GM18868 (cell line): ENCODE measurements at regions not wholly inside any gene's neighbourhood (a gene's known extent, or its start where the extent isn't known, plus 50 kb on each side); places are given as distances from the start of the nearest gene placed in this dataset.

Experiments used
- ATAC-seq: cut with Tn5 transposase; IDR thresholded peaks from one replicate; pipeline ENCODE4 v1.9.1; 2021; ENCODE audit warnings: mild to moderate bottlenecking, moderate library complexity; ENCODE audit not compliant: unreplicated experiment

DNA sequence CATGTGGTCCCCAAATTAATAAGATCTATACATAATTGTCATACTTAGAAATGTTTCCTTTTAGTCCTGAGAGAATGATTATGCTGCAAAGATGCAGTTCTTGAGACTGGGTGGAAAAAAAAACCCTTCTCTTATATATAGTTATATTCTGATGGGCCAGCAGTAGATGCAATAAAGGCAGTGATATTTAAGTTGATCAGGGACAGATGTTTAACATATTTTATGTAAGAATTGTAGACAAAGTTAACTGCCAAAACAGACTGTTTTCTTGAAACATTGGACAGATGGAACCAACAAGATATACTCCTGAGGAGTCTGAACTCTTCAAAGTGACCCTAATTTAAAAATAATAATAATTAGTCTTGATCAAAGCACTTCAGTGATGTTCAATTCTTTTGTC is 172.0 kb upstream of the LRIG1 start:
- ATAC-seq, result no peak

DNA sequence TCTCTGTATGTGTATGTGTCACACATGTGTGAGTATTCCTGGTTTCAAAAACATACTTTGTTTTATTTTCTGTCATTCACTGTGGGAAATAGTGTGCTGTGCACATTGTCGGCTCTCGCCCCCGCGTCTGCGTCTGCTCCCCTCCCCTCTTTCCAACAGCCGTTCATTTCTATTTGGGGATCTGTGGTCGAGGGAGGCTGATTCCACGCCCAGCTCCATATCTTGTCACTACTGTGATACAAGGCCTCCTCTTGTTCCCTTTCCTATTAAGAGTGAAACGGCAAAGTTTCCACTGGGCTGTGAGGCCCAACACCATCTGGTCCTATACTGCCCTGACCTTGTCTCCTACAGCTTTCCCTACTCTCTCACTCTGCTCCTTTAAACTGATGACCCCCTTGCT is 172.5 kb upstream of the LRIG1 start:
- no peak for ATAC-seq

DNA sequence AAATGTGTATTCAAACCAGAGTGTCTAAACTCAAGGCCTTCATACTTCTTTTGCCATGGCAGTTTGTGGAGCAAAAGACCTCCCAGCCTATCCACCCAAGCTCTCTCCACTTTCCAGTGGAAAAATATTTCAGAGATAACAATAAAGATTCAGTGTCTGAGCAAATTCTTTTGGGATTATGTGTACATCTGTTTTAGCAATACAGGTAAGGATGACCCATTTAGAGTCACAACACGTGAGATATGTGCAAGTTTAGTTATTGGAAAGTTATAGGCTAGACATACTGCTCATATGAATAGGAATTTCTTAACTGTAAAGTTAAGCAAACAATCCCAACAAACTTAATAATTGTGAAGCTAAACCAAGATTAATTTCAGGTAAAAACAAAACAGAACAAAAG is 174.5 kb upstream of the LRIG1 start:
- ATAC-seq, result no peak

DNA sequence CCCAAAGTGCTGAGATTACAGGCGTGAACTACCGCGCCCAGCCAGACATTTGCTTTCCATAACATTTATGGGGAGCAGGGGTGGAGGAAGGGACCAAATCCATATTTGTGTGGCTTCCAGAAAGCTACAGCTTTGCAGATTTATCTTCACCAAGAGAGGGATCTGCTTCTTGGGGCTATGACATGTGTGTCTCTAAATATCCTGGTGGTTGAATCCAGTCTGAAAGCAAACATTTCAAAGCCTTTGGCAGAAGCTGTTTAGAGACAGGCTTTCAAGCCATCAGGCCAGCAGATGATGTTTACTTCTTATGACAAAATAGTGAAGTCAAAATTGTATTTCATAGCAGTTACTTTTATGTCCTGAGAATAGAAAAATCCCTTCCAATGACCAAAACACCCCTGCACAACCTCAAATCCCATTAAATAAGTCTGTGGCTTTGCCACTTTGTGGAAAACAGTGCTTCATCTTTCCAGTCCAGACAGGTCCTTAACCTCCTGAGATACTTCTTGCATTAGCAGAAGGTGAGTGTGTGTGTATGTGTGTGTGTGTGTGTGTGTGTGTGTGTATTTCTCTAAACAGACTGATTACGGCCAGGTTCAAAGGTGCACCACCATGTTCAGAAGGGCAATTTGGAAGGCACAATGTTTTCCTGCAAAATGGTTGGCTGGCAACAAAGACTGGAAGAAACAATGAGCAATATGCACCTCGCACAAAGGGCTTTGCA is 191.4 kb upstream of the LRIG1 start:
- no peak for ATAC-seq

DNA sequence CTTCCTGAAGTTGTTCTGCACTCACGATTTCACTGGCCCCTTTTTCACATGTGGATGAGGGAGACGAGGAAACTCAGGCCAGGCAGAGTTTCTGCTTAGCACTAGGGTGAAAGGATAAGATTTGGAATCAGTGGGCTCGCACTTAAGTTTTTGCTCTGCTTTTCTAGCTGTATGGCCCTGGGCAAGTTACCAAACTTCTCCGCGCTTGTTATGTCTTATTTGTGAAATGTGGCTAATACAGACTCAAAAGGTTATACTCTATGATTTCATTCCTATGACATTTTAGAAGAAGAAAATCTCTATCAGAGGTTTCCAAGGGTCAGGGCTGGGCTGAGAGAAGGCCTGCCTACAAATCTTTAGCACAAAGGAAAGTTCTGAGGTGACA is 191.9 kb upstream of the LRIG1 start:
- ATAC-seq, result no peak

DNA sequence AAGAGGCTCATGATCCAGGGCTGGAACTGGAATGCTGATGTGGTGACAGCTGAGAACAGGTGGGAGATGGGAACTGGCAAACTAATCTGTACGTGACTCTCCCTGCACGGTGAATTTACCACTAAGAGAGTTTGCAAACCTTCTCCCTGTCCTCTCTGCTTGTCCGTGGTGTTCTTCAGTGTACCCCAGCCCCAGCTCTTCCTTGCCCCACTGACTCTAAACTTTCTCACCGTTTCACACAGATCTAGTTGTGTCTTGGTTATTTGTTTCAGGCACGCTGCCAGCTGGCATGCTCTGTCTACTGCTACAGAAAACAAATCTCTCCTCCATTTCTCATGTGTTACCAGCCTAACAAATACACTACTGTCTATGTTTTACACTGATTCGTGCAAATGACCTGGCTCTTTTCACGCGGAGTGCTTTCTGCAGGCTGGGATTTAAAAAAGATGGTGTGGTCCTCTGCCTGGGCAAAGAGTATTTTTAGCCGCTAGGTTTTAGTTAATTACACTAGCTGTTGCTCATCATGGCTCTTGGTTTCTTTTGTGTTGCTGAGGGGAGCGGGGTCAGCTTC is 192.7 kb upstream of the LRIG1 start:
- no peak for ATAC-seq

DNA sequence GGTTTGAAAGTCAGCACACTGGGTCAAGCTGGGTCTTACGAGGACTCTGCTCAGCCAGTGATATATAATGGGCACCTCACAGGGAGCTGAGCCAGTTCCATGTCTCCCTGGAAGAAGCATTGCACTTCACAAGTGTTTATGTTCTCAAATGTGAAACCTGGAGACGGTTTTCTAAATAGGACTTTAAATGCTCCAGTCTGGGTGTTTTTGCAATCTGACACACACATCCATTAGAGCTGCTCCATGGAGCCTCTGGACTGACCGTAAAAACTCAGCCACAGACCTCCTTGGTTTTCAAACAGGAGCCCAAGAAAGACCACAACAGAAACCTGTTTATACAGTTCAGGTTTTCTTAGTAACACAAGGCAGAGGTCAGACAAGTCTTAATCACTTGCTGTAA is 201.3 kb upstream of the LRIG1 start:
- ATAC-seq, result no peak

DNA sequence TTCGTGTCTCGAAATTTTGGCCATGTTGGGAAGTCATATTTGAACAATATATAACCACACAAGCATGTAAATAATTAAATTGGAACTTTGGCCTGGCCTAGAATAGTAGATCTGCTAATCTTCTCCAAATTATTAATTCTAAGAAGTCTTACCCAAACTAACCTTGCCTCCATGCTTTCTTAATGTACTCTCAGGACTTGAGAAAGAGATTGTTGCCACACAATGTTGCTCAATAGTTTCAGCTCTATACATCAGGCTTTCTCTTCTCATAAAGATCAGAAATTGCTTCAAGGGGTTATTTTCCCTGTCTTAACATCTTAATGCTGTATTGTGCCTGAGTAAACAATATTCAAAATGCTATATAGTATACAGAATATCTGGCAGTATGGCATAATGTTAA is 202.7 kb upstream of the LRIG1 start:
- ATAC-seq, result no peak

DNA sequence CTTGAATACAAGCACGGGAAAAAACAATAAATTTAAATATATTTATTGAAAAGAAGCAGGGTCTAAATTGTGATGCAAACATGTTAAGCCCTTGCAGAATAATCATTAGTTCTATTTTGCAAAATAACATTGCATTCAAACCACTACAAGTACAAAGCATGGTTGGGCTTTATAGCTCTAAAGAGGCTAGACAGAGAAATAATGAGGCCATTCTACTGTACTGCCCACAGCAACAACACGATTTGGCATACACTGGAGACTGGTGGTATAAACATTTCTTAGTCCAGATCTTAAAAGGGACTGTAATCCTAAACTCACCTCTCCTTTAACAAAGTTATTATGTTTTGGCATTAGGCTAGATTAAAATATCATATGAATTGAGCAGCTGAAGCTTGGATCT is 204.3 kb upstream of the LRIG1 start:
- ATAC-seq, result no peak

DNA sequence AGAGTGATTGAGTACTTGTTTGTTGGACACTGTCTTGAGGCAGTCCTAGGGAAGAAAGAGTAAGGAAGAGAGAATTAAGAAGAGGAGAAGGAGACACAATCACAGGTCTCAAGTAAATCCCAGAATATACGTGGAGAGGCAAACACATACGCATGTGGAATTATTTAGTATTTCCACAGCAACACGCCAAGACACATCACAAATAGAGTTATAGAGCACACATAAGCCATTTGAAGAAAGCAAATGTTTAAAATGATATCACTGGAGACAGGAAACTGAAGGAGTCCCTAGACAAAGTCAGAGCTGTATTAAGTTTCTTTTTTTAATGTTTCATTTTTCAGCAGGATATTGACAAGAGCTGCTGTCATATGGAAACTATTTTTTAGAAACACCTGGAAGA is 206.1 kb upstream of the LRIG1 start:
- ATAC-seq, result no peak

DNA sequence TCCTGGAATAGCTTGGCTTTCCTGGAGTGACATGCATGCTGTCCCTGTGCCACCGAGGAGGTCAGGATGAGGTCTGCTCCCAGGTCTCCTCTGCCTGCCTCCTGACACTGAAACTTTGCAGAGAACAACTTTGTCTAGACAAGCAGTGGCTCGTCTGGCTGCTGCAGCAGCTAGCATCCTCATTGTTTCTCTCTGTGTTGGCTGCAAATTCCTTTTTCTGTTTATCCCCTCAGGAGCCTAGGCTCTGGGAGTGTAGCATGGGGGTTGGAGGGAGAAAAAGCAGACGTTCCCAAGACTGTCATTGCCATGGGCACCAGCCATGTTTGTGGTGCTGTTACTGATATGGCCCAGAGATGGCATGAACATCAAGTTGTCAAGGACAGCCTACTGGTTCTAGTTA is 208.7 kb upstream of the LRIG1 start:
- no peak for ATAC-seq

DNA sequence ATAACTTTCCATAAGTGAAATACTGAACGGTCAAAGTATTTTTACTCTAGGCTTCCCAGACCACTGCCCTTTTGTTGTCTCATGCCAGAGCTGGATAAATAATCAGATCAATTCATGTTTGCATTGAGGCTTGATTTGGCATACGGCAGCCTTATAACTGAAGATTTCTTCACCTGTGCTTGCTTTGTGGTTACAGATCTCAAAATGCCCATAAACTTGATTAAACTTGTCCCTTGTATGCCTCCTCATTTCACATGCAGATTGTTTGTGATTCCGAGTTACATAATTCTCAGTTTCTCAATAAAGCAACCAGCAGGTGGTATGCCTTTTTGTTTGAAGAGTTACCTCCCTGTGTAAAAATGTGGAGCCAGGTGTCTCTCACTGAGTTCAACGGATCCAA is 211.4 kb upstream of the LRIG1 start:
- ATAC-seq, result no peak

DNA sequence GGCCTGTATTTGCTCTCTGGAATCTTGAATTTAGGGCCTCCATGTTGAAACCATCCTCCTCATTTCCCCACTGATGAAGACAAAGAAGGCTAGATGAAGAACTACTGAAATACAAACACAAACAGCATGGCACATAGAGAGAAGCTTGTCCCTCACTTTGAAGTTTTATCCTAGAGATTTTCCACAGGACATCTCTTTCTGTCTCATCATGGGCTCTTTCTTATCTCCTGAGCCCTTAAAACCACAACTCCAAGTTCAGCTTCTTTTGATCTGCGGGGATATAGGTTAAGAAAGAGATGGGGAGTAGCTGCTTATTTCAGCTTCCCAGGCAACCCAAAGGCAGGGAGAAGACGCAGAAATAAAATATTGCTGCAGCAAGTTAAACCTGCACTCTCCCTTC is 213.1 kb upstream of the LRIG1 start:
- ATAC-seq, result no peak

DNA sequence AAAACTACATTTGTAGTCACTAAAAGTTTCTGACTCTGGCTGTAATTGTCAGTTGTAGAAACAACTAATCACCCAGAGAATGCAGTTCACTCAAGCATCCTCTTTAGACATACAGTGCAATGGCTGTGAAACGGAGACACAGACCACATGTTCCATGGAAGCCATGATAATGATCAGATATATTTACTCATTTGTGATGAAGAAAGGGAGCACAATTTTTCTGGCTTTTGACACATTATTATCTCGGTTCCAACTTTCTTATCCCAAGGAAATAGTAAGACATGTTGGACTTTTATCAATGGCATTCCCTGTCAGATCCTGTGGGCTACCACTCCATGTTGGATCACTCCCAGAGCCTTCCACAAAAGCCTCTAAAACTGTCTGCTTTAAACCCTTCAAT is 215.0 kb upstream of the LRIG1 start:
- ATAC-seq, result no peak

DNA sequence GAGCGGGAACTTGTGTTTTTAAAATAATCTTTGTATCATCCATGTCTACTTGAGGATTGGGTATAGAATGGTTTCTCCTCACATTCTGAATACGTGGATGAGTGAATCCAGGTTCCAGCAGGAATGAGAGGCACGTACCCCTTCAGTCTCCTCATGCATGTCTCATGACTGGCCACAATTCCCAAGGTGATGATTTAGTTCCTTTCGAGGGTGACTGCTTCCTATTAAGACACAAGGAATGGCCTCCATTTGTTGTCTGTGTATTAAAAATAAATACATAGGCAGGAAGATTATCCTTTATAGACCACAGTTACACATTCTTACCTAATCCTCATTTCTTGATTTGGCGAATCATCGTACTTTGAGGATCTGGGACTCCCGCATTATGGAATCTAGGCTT is 217.0 kb upstream of the LRIG1 start:
- no peak for ATAC-seq

DNA sequence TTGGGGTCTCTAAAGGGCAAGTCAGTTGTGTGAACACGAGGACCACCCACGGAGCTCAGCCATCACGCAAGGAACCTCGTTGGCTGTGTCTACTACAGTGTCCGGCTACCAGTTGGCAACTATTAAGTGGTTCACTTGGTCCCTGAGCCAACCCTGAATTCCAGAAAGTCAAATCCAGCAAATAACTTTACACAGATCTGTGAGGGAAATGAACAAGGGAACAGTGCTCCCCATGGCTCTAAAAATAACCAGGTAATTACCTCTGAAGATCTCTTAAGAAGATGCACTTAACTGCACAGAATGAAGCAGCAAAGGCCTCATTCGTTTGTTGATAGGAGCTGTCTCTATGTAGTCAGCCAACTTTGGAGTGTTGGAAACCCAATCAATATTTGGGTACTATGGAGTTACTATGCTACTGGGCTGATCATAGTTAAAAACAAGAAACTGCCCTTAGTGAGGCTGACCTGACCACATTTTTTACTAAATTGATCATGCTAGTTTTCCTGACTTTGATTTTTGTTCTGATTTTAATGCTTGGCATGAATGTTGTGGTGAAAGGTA is 219.1 kb upstream of the LRIG1 start:
- no peak for ATAC-seq

DNA sequence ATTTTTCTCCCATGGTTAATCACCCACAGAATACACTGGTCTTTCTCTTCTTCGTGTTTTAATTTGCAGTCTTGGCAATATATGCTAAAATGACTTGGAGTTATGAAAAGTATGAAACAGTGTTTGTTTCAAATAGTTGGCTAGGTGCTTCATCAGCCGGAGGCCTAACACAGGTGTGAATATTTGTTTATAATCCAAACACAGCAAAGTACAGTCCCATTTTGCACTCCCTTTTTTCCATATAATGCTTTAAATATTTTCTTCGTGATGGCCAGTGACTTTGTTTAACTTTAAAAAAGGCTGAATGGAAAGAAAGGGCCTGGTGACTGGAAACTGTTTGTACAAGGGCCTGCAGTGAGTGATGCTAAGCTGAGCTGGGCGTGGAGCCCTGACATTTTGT is 219.7 kb upstream of the LRIG1 start:
- no peak for ATAC-seq

DNA sequence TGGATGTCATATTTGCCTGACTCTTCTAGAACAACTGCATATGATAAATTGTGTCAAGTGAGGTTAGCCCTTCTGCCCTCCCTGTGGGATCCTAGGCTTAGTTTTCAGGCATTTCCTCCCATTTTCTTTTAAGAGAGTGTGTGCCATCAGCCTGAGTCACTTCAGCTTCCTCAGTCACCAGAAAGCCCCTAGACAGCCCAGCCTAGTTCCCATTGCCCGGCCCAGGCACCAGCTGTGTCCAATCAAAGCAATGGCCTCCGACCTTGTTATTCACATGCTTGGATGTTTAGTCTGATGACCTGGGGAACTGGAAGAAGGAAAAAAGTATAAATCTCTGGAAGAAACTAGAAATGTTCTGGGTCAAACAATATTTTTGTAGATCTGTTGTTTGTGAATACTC is 221.9 kb upstream of the LRIG1 start:
- no peak for ATAC-seq

DNA sequence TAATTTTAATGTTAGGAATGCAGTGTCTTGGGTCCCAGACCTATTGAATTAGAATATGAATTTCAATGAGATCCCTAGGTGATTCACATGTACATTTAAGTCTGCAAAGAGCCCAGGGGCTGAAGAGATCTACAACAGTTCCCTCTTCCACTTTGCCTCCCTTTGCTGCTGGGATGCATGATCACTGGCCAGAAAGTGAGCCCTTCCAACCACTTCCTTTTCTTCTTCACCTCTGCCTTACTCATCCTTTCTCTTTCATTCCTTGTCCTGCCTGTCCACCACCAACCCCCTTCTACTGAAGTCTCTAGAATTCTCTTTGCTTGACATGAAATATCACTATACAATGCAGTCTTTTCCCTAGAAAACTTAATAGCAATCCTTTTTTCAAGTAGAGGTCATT is 222.4 kb upstream of the LRIG1 start:
- ATAC-seq, result no peak

DNA sequence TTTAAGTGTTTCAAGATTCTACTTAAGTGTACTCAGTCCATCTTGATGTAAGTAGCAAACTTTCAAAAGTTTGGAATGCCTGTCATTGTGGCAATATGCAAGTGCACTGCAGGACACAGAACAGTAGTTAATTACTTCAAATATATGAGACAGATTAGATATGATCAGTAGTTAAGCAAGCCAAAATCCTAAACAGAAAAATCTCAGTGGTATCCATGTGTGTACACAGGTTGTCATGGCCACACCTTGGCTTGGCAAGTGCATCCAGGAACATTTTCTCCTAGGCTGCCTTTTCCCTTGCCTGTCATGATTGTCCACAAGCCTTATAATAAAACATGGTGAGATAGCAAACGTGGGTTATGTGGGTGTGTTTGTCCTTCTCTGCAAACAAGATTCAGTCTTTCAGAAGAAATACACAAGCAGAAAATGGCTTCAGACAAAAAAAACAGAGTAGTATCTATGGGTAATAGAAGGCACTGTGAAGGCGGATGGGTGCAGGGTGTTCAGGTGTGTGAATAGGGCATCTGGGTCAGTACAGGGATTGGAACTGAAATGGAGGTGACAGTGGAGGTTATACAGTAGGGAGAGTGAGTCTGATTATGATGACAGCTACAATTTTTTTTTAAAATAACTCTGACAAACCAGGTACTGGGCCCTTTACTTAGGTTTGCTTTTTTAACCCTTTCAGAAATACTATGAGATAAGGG is 229.0 kb upstream of the LRIG1 start:
- ATAC-seq, result no peak

DNA sequence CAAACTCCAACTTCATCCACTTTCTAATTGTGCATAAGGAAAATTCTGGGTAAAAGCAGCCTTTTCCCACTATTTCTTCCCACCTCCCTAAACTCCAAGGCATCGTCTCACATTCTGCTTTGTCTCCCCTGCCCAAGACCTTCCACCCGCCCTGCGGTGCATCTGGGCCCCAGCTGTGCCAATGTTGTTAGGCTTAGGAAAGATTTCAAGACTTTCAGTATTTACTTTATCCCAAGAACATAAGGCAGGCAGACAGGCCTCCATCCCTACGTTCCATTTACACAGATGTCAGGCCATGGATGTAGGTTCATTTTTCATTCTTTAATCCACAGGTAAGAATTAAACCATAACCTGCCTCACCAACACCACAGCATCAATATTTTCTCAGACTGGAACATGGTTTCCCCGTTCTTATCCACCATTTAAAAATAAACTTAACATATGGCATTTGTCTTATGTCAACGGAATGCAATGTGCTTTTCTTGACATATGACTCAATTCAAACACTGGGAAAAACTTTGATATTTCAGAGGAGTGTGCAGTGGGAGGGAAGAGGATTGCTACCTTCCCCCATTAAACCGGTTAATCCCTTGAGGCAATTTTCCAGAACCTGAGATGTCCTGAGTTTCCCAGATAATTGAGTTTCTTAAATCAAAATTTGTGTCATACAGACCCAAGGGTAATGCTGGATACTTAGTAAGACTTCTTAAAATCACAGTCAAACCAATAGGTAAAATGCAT is 238.0 kb upstream of the LRIG1 start:
- no peak for ATAC-seq

DNA sequence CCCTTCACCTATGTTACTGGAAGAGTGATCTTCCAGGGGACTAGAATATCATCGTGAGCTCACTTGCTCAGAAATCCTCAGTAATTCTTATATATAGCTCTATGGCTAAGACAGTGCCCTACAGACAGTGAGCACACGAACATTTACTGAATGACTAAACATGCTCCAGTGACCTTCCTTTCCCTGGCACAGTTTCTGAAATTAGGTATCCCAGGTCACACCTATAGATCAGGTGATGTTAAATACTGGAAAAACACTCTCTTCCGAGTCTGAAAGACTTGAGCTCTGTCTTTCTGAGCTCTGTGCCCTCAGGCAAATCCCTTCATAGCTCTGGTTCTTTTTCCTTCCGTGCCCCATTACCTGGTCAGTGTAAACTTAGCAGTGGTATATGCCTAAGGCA is 239.4 kb upstream of the LRIG1 start:
- no peak for ATAC-seq
